ENCODE measurements at regions not wholly inside any gene's neighbourhood (a gene's known extent, or its start where the extent isn't known, plus 50 kb on each side); places are given as distances from the start of the nearest gene placed in this dataset.

- DNase-seq (ENCODE audit: low spot score), result no peak
Measured at GRCh38 chr10:105879401-105879800, 1238.3 kb downstream of the SORCS3 start.

DNA sequence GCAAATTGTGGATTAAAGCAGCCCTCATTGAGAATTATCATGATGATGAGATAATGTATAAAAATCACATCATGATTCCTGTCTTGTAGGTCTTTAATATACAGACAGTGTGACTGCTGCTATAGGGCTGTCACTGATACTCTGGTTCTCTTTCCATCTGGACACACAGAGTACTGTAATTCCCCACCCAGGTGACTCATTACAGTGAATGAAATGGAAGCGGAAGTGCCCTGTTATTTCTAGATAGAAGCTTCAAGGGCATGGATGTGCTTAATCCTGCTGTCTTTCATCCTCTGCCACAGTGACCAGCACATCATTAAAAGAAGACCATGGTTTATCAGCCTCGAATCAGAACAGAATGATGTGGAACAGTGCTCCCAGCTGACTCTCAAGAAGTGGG lies 1234.0 kb downstream of the SORCS3 start:
- no peak for DNase-seq (ENCODE audit: low spot score)

- no peak for DNase-seq (ENCODE audit: low spot score)
Measured at GRCh38 chr10:105872665-105873064, 1231.6 kb downstream of the SORCS3 start.

DNA sequence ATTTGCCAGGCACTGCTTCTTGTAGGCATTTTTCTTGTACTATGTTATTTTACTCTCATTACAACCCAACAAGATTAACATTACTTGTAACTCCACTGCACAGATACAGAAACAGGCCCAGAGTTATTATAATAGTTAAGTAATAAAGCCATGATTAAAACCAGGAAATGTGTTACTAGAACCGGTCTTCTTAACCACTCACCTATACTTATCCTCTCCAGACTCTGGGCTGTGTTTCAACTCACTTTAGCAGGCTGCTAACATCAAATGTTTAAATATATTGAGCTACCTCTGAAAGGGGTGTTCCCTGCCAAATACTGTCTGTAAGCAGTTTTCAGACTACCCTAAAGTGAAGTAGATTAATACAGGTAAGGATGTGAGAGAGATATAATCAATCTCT lies 1227.8 kb downstream of the SORCS3 start:
- DNase-seq (ENCODE audit: low spot score), result no peak

GRCh38 chr10:105864854-105865253 lies 1223.8 kb downstream of the SORCS3 start:
- DNase-seq (ENCODE audit: low spot score), result no peak

- no peak for DNase-seq (ENCODE audit: low spot score)
Measured at GRCh38 chr10:105857268-105858264, 1216.5 kb downstream of the SORCS3 start.

DNA sequence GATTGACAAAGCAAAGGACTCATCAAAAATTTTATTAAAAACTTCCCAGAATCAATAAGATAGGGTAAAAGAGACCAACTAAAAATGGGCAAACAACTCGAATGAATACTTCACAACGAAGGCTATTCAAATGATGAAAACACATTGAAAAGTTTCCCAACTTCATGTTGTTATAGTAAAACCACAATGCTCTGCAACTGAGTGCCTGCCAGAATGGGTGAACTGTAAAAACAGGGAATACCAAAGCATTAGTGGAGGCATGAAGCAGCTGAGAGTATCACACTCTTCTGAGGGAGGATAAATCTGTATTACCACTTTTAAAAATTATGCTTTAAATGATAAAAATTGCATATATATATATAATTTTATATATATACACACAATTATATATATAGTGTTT lies 1214.7 kb downstream of the SORCS3 start:
- no peak for DNase-seq (ENCODE audit: low spot score)

DNA sequence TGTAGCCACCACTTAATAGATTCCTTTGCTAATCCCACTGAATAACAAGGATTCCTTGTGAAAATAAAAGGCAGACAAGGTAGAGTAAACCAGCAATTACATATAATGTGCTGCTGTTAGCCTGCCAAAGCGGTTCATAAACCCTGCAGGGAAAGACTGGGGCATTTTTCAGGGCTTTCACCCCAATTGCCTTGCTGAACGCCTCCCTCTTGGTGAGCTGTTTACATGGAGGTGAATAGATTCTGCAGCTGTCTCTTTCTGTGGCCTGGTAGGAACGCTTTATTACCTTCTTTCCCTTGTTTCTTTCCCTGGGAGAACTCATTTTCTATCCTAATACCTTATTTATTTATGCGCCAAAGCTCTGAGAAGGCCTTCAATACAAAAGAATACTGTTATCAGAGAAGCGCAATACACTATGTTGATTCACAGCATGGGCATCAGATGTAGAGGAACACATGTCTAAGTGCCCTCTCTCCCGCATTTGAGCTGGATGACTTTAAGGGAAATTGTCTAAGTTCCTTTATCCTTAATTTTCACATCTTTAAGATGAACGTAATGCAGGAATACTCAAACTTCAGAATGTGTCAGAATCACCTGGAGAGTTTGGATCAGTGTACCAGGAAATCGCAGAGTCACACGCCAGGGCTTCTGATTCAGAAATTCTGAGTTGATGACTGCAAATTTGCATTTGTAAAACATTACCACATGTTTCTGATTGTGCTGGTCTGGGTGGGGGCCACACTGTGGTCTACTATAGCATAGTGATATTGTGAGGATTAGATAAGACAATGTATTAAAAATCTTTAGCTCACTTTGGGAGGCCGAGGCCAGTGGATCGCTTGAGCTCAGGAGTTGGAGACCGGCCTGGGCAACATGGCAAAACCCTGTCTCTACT lies 1203.8 kb downstream of the SORCS3 start:
- DNase-seq (ENCODE audit: low spot score), result no peak

- DNase-seq (ENCODE audit: low spot score), result no peak
Measured at GRCh38 chr10:105844241-105844640, 1203.2 kb downstream of the SORCS3 start.

- no peak for DNase-seq (ENCODE audit: low spot score)
Measured at GRCh38 chr10:105843786-105844185, 1202.7 kb downstream of the SORCS3 start.

DNA sequence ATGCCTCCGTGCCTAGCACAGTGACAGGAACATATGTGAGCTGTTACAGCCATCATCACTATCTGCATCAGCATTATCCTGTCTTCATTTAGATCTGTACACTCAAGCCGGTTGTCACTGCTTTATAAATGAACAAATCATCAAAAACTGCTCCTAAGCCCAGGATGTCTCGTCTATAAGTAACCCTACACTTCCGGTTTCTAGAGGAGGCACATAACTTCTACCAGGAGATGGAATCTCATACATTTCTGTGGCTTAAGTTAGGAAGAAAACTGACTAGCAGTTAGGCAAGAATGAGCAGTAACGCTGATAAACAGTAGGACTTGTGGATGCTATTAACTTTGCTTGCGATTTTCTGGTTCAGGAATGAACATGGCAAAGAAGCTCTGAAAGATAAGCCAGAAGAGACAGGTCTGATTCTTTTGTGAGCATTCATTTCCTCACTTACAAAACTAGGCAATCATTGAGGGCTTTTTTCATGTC lies 1199.2 kb downstream of the SORCS3 start:
- no peak for DNase-seq (ENCODE audit: low spot score)

GRCh38 chr10:105838392-105838791 lies 1197.3 kb downstream of the SORCS3 start:
- no peak for DNase-seq (ENCODE audit: low spot score)

GRCh38 chr10:105837951-105838350 lies 1196.9 kb downstream of the SORCS3 start:
- no peak for DNase-seq (ENCODE audit: low spot score)

GRCh38 chr10:105834261-105835059 lies 1193.4 kb downstream of the SORCS3 start:
- no peak for DNase-seq (ENCODE audit: low spot score)

DNA sequence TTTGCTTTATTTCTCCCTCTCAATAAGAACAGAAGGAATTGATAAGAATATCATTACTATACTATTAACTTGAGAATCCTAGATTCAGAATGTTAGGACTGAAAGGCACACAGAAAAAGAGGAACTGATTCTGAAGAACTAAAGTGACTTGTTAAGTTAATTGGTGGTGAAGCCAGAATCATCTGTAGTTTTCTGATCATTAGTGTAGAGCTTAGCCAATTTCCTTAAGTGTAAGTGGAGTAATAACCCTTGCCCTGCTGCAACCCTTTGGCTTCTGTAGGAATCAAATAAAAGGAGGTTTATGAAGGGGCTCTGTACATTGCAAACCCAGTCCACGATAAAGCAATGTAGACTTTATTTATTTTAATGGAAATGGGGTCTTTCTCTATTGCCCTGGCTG lies 1186.0 kb downstream of the SORCS3 start:
- no peak for DNase-seq (ENCODE audit: low spot score)

DNA sequence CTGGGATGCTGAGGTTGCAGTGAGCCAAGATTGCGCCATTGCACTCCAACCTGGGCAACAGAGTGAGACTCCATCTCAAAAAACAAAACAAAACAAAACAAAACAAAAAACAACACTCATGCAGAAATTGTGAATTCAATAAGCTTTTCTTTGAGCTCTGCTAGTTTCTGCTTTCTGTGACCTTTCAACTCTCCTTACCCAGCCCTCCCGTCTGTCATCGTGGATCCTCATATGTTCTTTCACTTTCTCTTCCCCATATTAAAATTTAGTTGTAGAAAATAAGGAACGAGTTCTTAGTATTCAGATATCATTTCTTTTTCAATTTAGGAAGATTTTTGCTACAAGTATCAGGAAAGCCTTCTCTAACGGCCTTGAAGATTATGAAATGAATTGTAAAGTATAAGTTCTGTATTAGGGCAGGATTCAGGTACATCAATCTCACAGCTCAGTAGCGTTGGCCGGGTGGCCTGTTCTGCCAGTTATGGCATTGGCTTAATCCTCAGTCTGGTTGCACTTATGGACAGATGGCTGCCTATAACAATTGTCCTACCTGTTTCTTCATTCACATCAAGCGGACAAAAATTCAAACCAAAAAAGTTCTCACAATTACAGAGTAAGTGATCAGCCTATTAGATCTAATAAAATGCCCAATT lies 1167.0 kb downstream of the SORCS3 start:
- DNase-seq (ENCODE audit: low spot score), result no peak

GRCh38 chr10:105803206-105803605 lies 1162.1 kb downstream of the SORCS3 start:
- no peak for DNase-seq (ENCODE audit: low spot score)

- DNase-seq (ENCODE audit: low spot score), result no peak
Measured at GRCh38 chr10:105800641-105801040, 1159.6 kb downstream of the SORCS3 start.

- DNase-seq (ENCODE audit: low spot score), result no peak
Measured at GRCh38 chr10:105798328-105798889, 1157.3 kb downstream of the SORCS3 start.

- DNase-seq (ENCODE audit: low spot score), result no peak
Measured at GRCh38 chr10:105797234-105797890, 1156.3 kb downstream of the SORCS3 start.

Data from ureter (tissue), 1 donor.